ENCODE measurements at regions not wholly inside any gene's neighbourhood (a gene's known extent, or its start where the extent isn't known, plus 50 kb on each side); places are given as distances from the start of the nearest gene placed in this dataset.
"Not testable (repeated sequence)": the region's sequence is repeated elsewhere in the genome, so short reads cannot be mapped to it uniquely, and the experiment has no call there.

GRCh38 chr2:47629501-47630460 lies 59.0 kb upstream of the KCNK12 start:
- Histone ChIP-seq H3K9ac (ENCODE audit: low read depth in 2 of 2, low read length in 2 of 2) (no peak overlapping the region), H3K9me3 (no peaks in the 10 kb centered on the region), H3K36me3 (no peaks in the 10 kb centered on the region), H3K27me3 (no peaks in the 10 kb centered on the region), H3K27ac (no peak overlapping the region), H3K4me1 (no peaks in the 10 kb centered on the region), H3K4me3 (no peak overlapping the region)
- intact Hi-C loops (cut with DNase I) = no loop called here
- no peak for DNase-seq
- TF ChIP-seq CTCF (IDR thresholded peaks at IDR 0.05) = no peak

- intact Hi-C loops (cut with DNase I) = no loop called here
- DNase-seq = no peak
- no peak overlapping the region for H3K9ac ChIP-seq (ENCODE audit: low read depth in 2 of 2, low read length in 2 of 2)
- H3K27me3 ChIP-seq = no peaks in the 10 kb centered on the region
- TF ChIP-seq CTCF (IDR thresholded peaks at IDR 0.05) = no peak
- H3K4me1 ChIP-seq = no peaks in the 10 kb centered on the region
- H3K9me3 ChIP-seq = no peaks in the 10 kb centered on the region
- no peaks in the 10 kb centered on the region for H3K36me3 ChIP-seq
- no peak overlapping the region for H3K27ac ChIP-seq
- H3K4me3 ChIP-seq = no peak overlapping the region
Observed at GRCh38 chr2:47628904-47629303, 58.1 kb upstream of the KCNK12 start.

GRCh38 chr2:47626664-47627063 lies 55.9 kb upstream of the KCNK12 start:
- DNase-seq = no peak
- intact Hi-C loops (cut with DNase I) = no loop called here
- no peaks in the 10 kb centered on the region for H3K36me3 ChIP-seq
- no peak overlapping the region for H3K4me3 ChIP-seq
- H3K27me3 ChIP-seq = no peaks in the 10 kb centered on the region
- H3K27ac ChIP-seq = no peak overlapping the region
- TF ChIP-seq CTCF (IDR thresholded peaks at IDR 0.05) = no peak
- no peak overlapping the region for H3K9ac ChIP-seq (ENCODE audit: low read depth in 2 of 2, low read length in 2 of 2)
- no peaks in the 10 kb centered on the region for H3K9me3 ChIP-seq
- H3K4me1 ChIP-seq = no peaks in the 10 kb centered on the region

GRCh38 chr2:47623140-47623539 lies 52.4 kb upstream of the KCNK12 start:
- H3K9ac ChIP-seq (ENCODE audit: low read depth in 2 of 2, low read length in 2 of 2); H3K27ac ChIP-seq; H3K27me3 ChIP-seq; intact Hi-C loops (cut with DNase I); H3K4me3 ChIP-seq; H3K36me3 ChIP-seq; DNase-seq; H3K4me1 ChIP-seq; H3K9me3 ChIP-seq: not testable (repeated sequence)

- Histone ChIP-seq H3K9me3 (no peaks in the 10 kb centered on the region), H3K27ac (no peak overlapping the region), H3K36me3 (no peaks in the 10 kb centered on the region), H3K4me1 (no peaks in the 10 kb centered on the region), H3K9ac (ENCODE audit: low read depth in 2 of 2, low read length in 2 of 2) (no peak overlapping the region), H3K4me3 (no peak overlapping the region), H3K27me3 (no peaks in the 10 kb centered on the region)
- no peak for TF ChIP-seq CTCF (IDR thresholded peaks at IDR 0.05)
- intact Hi-C loops (cut with DNase I) = no loop called here
- DNase-seq = no peak
Observed at GRCh38 chr2:47620770-47621437, 50.1 kb upstream of the KCNK12 start.

Data from colonic mucosa (tissue), 4 donors.